MM.1S (cell line): ENCODE measurements at regions not wholly inside any gene's neighbourhood (a gene's known extent, or its start where the extent isn't known, plus 50 kb on each side); places are given as distances from the start of the nearest gene placed in this dataset.

Source experiments
- EZH2 ChIP-seq: fragments of 300-600 bp; sonication (generic); optimal IDR thresholded peaks from 2 replicates; pipeline ENCODE3; 2017; ENCODE audit warnings: low read depth, mild to moderate bottlenecking, antibody characterized with exemption, low read length, mixed read lengths
- TF ChIP-seq, protein P1 (sequence below): fragments of 300-600 bp; sonication (generic); IDR thresholded peaks from 2 replicates; pipeline ENCODE4 v1.5.1; 2016; ENCODE audit warnings: antibody characterized with exemption, low read length, mixed read lengths

DNA sequence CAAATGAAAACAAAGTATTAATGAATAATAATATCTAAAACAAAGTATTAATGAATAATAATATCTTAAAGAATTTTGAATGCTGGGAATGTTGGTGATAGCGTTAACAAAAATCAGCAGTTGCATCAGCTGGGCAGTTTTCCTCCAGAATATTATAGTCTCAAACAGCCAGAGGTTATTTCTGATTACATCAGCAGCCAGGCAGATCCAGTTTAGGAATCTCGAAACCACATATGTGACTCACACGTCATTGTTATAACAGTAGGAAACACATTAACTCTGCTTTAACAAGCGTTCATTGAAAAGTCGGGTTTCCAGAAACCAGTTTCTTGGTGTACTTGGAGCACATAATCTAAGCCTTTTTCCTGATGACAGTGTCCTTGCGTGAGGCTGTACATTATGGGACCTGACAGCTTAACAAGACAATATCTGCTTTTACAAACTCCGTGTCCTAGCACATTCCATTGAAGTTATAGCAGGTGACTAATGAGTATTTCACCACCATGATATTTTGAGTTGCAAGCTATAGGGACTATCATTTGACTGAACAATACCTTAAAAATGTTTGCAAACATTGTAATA, 559.5 kb upstream of the KLF4 start:
- TF ChIP-seq, protein P1, sequence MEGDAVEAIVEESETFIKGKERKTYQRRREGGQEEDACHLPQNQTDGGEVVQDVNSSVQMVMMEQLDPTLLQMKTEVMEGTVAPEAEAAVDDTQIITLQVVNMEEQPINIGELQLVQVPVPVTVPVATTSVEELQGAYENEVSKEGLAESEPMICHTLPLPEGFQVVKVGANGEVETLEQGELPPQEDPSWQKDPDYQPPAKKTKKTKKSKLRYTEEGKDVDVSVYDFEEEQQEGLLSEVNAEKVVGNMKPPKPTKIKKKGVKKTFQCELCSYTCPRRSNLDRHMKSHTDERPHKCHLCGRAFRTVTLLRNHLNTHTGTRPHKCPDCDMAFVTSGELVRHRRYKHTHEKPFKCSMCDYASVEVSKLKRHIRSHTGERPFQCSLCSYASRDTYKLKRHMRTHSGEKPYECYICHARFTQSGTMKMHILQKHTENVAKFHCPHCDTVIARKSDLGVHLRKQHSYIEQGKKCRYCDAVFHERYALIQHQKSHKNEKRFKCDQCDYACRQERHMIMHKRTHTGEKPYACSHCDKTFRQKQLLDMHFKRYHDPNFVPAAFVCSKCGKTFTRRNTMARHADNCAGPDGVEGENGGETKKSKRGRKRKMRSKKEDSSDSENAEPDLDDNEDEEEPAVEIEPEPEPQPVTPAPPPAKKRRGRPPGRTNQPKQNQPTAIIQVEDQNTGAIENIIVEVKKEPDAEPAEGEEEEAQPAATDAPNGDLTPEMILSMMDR = no peak
- TF ChIP-seq EZH2 = no peak
